ENCODE measurements at regions not wholly inside any gene's neighbourhood (a gene's known extent, or its start where the extent isn't known, plus 50 kb on each side); places are given as distances from the start of the nearest gene placed in this dataset.

DNA sequence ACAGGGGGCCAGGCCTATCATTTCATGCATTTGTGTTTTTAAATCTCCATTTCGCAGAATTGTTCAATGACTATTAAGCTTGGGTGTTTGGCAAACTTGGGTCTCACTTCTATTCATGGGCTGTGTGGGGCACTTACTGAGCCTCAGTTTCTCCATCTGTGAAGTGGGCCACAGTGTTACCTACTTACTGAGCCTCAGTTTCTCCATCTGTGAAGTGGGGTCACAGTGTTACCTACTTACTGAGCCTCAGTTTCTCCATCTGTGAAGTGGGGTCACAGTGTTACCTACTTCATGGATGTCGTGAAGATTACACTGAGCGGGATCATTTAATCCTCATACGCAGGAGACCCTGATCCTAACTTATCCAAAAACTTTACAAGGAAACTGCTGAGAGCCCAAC is 115.1 kb upstream of the STX18 start:
- Histone ChIP-seq H3K36me3 (ENCODE audit: control insufficient read depth in 2 of 2, extremely low read depth in 1 of 2, insufficient read depth in 2 of 2, low read length in 2 of 2) (no peaks in the 10 kb centered on the region), H3K4me3 (replicated peaks in 1 of 3; ENCODE audit: insufficient read depth in 1 of 3, low read depth in 1 of 3, low read length in 3 of 3) (no peak overlapping the region), H3K9me3 (replicated peaks; ENCODE audit: control insufficient read depth, insufficient read depth, low read length) (no peaks in the 10 kb centered on the region), H3K79me2 (ENCODE audit: control insufficient read depth, insufficient read depth, low read length) (no peaks in the 10 kb centered on the region), H3K27me3 (ENCODE audit: control insufficient read depth in 2 of 2, insufficient read depth in 2 of 2, low read length in 2 of 2) (no peaks in the 10 kb centered on the region), H3K9ac (replicated peaks; ENCODE audit: extremely low read depth, insufficient read depth, low read length) (no peak overlapping the region), H3K27ac (ENCODE audit: insufficient read depth, low read depth, low read length) (no peak overlapping the region), H2AFZ (ENCODE audit: low read depth, low read length) (no peak overlapping the region), H3K4me2 (ENCODE audit: insufficient read depth, low read length) (no peak overlapping the region), H4K20me1 (replicated peaks; ENCODE audit: control insufficient read depth, extremely low read depth, insufficient read depth, low read length) (no peaks in the 10 kb centered on the region), H3K4me1 (ENCODE audit: control insufficient read depth, extremely low read depth, insufficient read depth, low read length) (peaks cover 11% of the 10 kb centered on the region), H3K9me1 (replicated peaks; ENCODE audit: control insufficient read depth, extremely low read depth, insufficient read depth, low read length) (no peaks in the 10 kb centered on the region)
- intact Hi-C loops (cut with micrococcal nuclease) = no loop called here
- TF ChIP-seq EZH2 (IDR thresholded peaks at IDR 0.05; ENCODE audit: borderline replicate concordance, low read depth, low read length, severe bottlenecking) (no peak), POLR2A (IDR thresholded peaks at IDR 0.05; ENCODE audit: low read depth, low read length) (no peak), POLR2AphosphoS5 (IDR thresholded peaks at IDR 0.05; ENCODE audit: insufficient read depth, low read depth, low read length) (no peak), GATA2 (IDR thresholded peaks at IDR 0.05; ENCODE audit: insufficient read depth, insufficient read length, low read depth, low read length) (no peak), JUN (IDR thresholded peaks at IDR 0.05; ENCODE audit: borderline replicate concordance, insufficient read depth, insufficient read length, low read depth) (no peak), MAX (IDR thresholded peaks at IDR 0.05; ENCODE audit: insufficient read depth, insufficient read length) (no peak), FOS (IDR thresholded peaks at IDR 0.05; ENCODE audit: borderline replicate concordance, insufficient read depth, low read length) (no peak), MYC (IDR thresholded peaks at IDR 0.05; ENCODE audit: low read depth, low read length) (no peak), CTCF (IDR thresholded peaks at IDR 0.05; ENCODE audit: extremely low read depth in 1 of 2, insufficient read depth in 1 of 2, low read depth in 1 of 2, low read length in 2 of 2) (no peak)
- no peak for FAIRE-seq
- no TSS peak for BruUV-seq (replicated peaks)
- ChIA-PET POLR2A (no interaction called here), CTCF (no interaction called here)
- DNase-seq (ENCODE audit: low read depth, low spot score) = no peak
- dilution Hi-C loops (cut with MboI; ENCODE audit: extremely low pct_ligation_motif_present, low sequenced_read_pairs) = no loop called here

Measured in endothelial cell of umbilical vein (primary cell).